Colonic mucosa (tissue), 4 donors: ENCODE measurements at regions not wholly inside any gene's neighbourhood (a gene's known extent, or its start where the extent isn't known, plus 50 kb on each side); places are given as distances from the start of the nearest gene placed in this dataset.

Source experiments
- DNase-seq: peaks from one replicate; pipeline ENCODE4 v3.0.0-alpha.2; 2020
- H3K27ac ChIP-seq: fragments of 200-600 bp; one replicate; pipeline ENCODE4 v1.8.0; 2021
- H3K27me3 ChIP-seq: fragments of 200-600 bp; one replicate; pipeline ENCODE4 v1.8.0; 2021
- H3K36me3 ChIP-seq: fragments of 200-600 bp; one replicate; pipeline ENCODE4 v1.8.0; 2021
- H3K4me1 ChIP-seq: fragments of 200-600 bp; one replicate; pipeline ENCODE4 v1.8.0; 2021; ENCODE audit warnings: mild to moderate bottlenecking
- H3K4me3 ChIP-seq: fragments of 200-600 bp; one replicate; pipeline ENCODE4 v1.8.0; 2021
- H3K9ac ChIP-seq, 2 donors: one replicate each; pipeline ENCODE4 v1.7.0; 2013; ENCODE audit warnings: control low read depth in 2 of 2, low read depth in 2 of 2, low read length in 2 of 2
- H3K9me3 ChIP-seq: fragments of 200-600 bp; one replicate; pipeline ENCODE4 v1.8.0; 2021
- CTCF ChIP-seq: fragments of 200-600 bp; IDR thresholded peaks from one replicate; pipeline ENCODE4 v1.8.0; 2022; ENCODE audit warnings: antibody characterized with exemption, mild to moderate bottlenecking
- intact Hi-C: fragments of 100-400 bp; cut with DNase I; formaldehyde crosslinking; loops from one replicate; pipeline ENCODE4 v1.14.1; 2022
- donor health status: healthy.
- donor health status: DM: no; HTN: no; CAD: no.
- donor health status: DM: no; HTN: no; CAD: no.

GRCh38 chr11:11029027-11029426, 171.2 kb upstream of the ZBED5 start:
- Histone ChIP-seq H3K27ac (no peak overlapping the region), H3K9ac (no peak overlapping the region), H3K4me3 (no peak overlapping the region), H3K9me3 (no peaks in the 10 kb centered on the region), H3K27me3 (no peaks in the 10 kb centered on the region), H3K36me3 (no peaks in the 10 kb centered on the region), H3K4me1 (no peaks in the 10 kb centered on the region)
- DNase-seq, result no peak
- intact Hi-C loops, result loop anchor here (2.0 kb wide), 1 partner anchor 758 kb away; no protein-coding TSS in a partner anchor
- no peak for TF ChIP-seq CTCF

- Histone ChIP-seq H3K4me1 (no peaks in the 10 kb centered on the region), H3K9me3 (no peaks in the 10 kb centered on the region), H3K27me3 (no peaks in the 10 kb centered on the region), H3K4me3 (no peak overlapping the region), H3K27ac (no peak overlapping the region), H3K36me3 (no peaks in the 10 kb centered on the region), H3K9ac (no peak overlapping the region)
- DNase-seq, result peak; percentile 80
- intact Hi-C loops, result loop anchor here (2.0 kb wide), 1 partner anchor 759 kb away; no protein-coding TSS in a partner anchor
- TF ChIP-seq CTCF, result peak; percentile 78
Observed at GRCh38 chr11:11028017-11028692, 170.3 kb upstream of the ZBED5 start.

GRCh38 chr11:11027288-11027687, 169.4 kb upstream of the ZBED5 start:
- intact Hi-C loops, result no loop called here
- no peak for DNase-seq
- TF ChIP-seq CTCF, result no peak
- H3K36me3 ChIP-seq, result no peaks in the 10 kb centered on the region
- H3K4me3 ChIP-seq, result no peak overlapping the region
- no peaks in the 10 kb centered on the region for H3K27me3 ChIP-seq
- H3K9ac ChIP-seq, result no peak overlapping the region
- no peaks in the 10 kb centered on the region for H3K4me1 ChIP-seq
- H3K9me3 ChIP-seq, result no peaks in the 10 kb centered on the region
- H3K27ac ChIP-seq, result no peak overlapping the region

GRCh38 chr11:11025087-11025486, 167.2 kb upstream of the ZBED5 start:
- Histone ChIP-seq H3K27me3 (no peaks in the 10 kb centered on the region), H3K4me1 (no peaks in the 10 kb centered on the region), H3K9ac (no peak overlapping the region), H3K4me3 (no peak overlapping the region), H3K36me3 (no peaks in the 10 kb centered on the region), H3K9me3 (no peaks in the 10 kb centered on the region), H3K27ac (no peak overlapping the region)
- intact Hi-C loops, result no loop called here
- DNase-seq, result no peak
- TF ChIP-seq CTCF, result no peak

GRCh38 chr11:11022125-11022730, 164.4 kb upstream of the ZBED5 start:
- H3K4me1 ChIP-seq, result no peaks in the 10 kb centered on the region
- H3K36me3 ChIP-seq, result no peaks in the 10 kb centered on the region
- peak; percentile 26 for DNase-seq
- H3K4me3 ChIP-seq, result no peak overlapping the region
- no peak overlapping the region for H3K9ac ChIP-seq
- no peaks in the 10 kb centered on the region for H3K27me3 ChIP-seq
- peak; percentile 21 for TF ChIP-seq CTCF
- intact Hi-C loops, result loop anchor here (2.0 kb wide), 1 partner anchor 89 kb away; no protein-coding TSS in a partner anchor
- H3K9me3 ChIP-seq, result no peaks in the 10 kb centered on the region
- no peak overlapping the region for H3K27ac ChIP-seq
